PC-3 (cell line): ENCODE measurements at regions not wholly inside any gene's neighbourhood (a gene's known extent, or its start where the extent isn't known, plus 50 kb on each side); places are given as distances from the start of the nearest gene placed in this dataset.

Experiments used
- ATAC-seq: fragments of 200-7000 bp; cut with Tn5 transposase; 2 replicates; pipeline ENCODE4 v1.9.1; 2020; ENCODE audit warnings: mild to moderate bottlenecking, moderate library complexity
- BruUV-seq: library from RNA; stranded (reverse); fragments of 400-500 nt; replicated peaks from 2 replicates; lab custom pipeline; 2021; lab: Mats Ljungman, UMichigan
- CTCF ChIA-PET: fragments of 300-600 bp; sonication (Branson Sonifier 250); formaldehyde crosslinking; loops from one replicate; lab custom pipeline; 2022; ENCODE audit warnings: antibody characterized with exemption; lab: Charles Lee
- POLR2A ChIA-PET: fragments of 300-600 bp; sonication (Branson Sonifier 250); formaldehyde crosslinking; loops from one replicate; lab custom pipeline; 2022; ENCODE audit warnings: antibody characterized with exemption; ENCODE audit not compliant: unreplicated experiment; lab: Charles Lee
- DNase-seq: peaks from one replicate; pipeline ENCODE4 v3.0.0-alpha.2; 2015
- H2AFZ ChIP-seq: fragments of 300-600 bp; sonication (generic); 2 replicates; pipeline ENCODE4 v1.6.0; 2016; ENCODE audit warnings: antibody characterized with exemption, low read length
- H3F3A ChIP-seq: fragments of 300-600 bp; sonication (generic); one replicate; pipeline ENCODE4 v1.6.0; 2017; ENCODE audit warnings: antibody characterized with exemption, low read length, control low read depth, mild to moderate bottlenecking; ENCODE audit not compliant: unreplicated experiment
- H3K27ac ChIP-seq: fragments of 300-600 bp; sonication (generic); 2 replicates; pipeline ENCODE4 v1.5.1; 2016; ENCODE audit warnings: mild to moderate bottlenecking, low read length
- H3K27me3 ChIP-seq: fragments of 300-600 bp; sonication (generic); 2 replicates; pipeline ENCODE4 v1.6.1; 2016; ENCODE audit warnings: low read length, mixed read lengths
- H3K36me3 ChIP-seq: fragments of 300-600 bp; sonication (generic); 2 replicates; pipeline ENCODE4 v1.6.1; 2016; ENCODE audit warnings: low read depth, mixed run types, low read length, mixed read lengths
- H3K4me1 ChIP-seq: fragments of 300-600 bp; sonication (generic); 2 replicates; pipeline ENCODE4 v1.5.1; 2016; ENCODE audit warnings: low read length; ENCODE audit not compliant: insufficient read depth
- H3K4me2 ChIP-seq: fragments of 300-600 bp; sonication (generic); 2 replicates; pipeline ENCODE4 v1.6.0; 2016; ENCODE audit warnings: low read length
- H3K4me3 ChIP-seq: fragments of 300-600 bp; sonication (generic); 2 replicates; pipeline ENCODE4 v1.5.1; 2016; ENCODE audit warnings: mild to moderate bottlenecking, low read length, mixed read lengths
- H3K79me2 ChIP-seq: fragments of 300-600 bp; sonication (generic); 2 replicates; pipeline ENCODE4 v1.6.1; 2017; ENCODE audit warnings: low read length, mixed read lengths
- H3K9ac ChIP-seq: fragments of 300-600 bp; sonication (generic); 2 replicates; pipeline ENCODE4 v1.6.0; 2016; ENCODE audit warnings: mild to moderate bottlenecking, low read length
- H3K9me2 ChIP-seq: fragments of 300-600 bp; sonication (generic); replicated peaks from 2 replicates; pipeline ENCODE4 v1.6.1; 2016; ENCODE audit warnings: mixed run types, low read length, mixed read lengths
- H3K9me3 ChIP-seq: fragments of 300-600 bp; sonication (generic); 2 replicates; pipeline ENCODE4 v1.6.1; 2016; ENCODE audit warnings: low read length, mixed read lengths
- H4K20me1 ChIP-seq: fragments of 300-600 bp; sonication (generic); 2 replicates; pipeline ENCODE4 v1.6.1; 2016; ENCODE audit warnings: low read length, mixed read lengths
- EZH2 ChIP-seq: fragments of 300-600 bp; sonication (generic); IDR thresholded peaks from one replicate; pipeline ENCODE4 v1.6.1; 2017; ENCODE audit warnings: antibody characterized with exemption, mild to moderate bottlenecking, low read length; ENCODE audit not compliant: unreplicated experiment
- EZH2phosphoT487 ChIP-seq: fragments of 300-600 bp; sonication (generic); IDR thresholded peaks from 2 replicates; pipeline ENCODE4 v1.6.1; 2018; ENCODE audit warnings: mild to moderate bottlenecking, antibody characterized with exemption, low read length, borderline replicate concordance
- intact Hi-C: fragments of 100-400 bp; cut with micrococcal nuclease; formaldehyde crosslinking; loops from 2 replicates; pipeline ENCODE4 v1.9.0; 2023
- TF ChIP-seq, protein P1 (sequence below): fragments of 300-600 bp; sonication (generic); conservative IDR thresholded peaks from 2 replicates; pipeline ENCODE4 v1.5.1; 2017; ENCODE audit warnings: antibody characterized with exemption, low read depth, mild to moderate bottlenecking, low read length

DNA sequence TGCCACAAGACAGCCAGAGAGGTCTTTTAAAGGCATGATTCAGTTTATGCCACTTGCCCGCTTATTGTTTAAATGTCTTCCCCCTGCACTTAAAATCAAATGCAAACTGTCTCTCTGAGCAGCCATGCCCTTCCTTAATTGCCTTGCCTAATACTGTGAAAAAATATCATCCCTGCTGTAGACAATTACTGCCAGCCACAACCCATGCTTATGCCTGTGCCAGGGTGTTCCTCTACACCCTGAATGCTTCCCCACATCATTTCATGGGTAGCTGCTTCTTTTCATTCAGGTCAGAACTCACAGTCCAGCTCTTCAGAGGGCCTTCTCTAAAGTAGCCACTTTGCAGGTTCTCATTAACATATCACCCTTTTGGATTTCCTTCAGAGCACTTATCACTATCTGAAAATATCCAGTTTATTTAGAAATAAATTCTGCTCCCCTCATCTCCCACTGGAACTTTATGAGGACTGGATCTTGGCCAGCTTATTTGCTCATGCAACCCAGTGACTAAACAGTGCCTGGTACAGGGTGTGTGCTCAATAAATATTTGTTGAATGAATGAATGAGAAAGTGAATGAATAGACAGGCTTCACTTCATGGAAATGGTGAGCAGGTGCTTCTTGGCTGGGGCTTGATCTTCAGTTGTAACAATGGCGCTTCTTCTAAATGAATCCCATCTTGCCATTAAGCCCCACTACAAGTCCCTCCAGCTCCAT, 162.4 kb upstream of the MDFIC start:
- peak; percentile 90 for DNase-seq
- Histone ChIP-seq H4K20me1 (no peaks in the 10 kb centered on the region), H3K36me3 (no peaks in the 10 kb centered on the region), H3K9me3 (no peaks in the 10 kb centered on the region), H3K79me2 (no peaks in the 10 kb centered on the region), H3K4me2 (peak overlapping the region; percentile 70), H2AFZ (peak overlapping the region; percentile 65), H3K27me3 (no peaks in the 10 kb centered on the region), H3K9me2 (no peaks in the 10 kb centered on the region), H3F3A (no peaks in the 10 kb centered on the region), H3K4me3 (peak overlapping the region; percentile 31; the same call in 1 of the 2 replicates), H3K4me1 (peaks cover 29% of the 10 kb centered on the region), H3K9ac (peak overlapping the region; percentile 60), H3K27ac (peak overlapping the region; percentile 95)
- ChIA-PET POLR2A (interaction anchor here (0.5 kb wide), 1 partner anchor 333 kb away, joined by 3 read pairs; no protein-coding TSS in a partner anchor), CTCF (no interaction called here)
- no TSS peak for BruUV-seq
- intact Hi-C loops: loop anchor here (1.0 kb wide), 1 partner anchor 60 kb away; no protein-coding TSS in a partner anchor
- TF ChIP-seq, protein P1, sequence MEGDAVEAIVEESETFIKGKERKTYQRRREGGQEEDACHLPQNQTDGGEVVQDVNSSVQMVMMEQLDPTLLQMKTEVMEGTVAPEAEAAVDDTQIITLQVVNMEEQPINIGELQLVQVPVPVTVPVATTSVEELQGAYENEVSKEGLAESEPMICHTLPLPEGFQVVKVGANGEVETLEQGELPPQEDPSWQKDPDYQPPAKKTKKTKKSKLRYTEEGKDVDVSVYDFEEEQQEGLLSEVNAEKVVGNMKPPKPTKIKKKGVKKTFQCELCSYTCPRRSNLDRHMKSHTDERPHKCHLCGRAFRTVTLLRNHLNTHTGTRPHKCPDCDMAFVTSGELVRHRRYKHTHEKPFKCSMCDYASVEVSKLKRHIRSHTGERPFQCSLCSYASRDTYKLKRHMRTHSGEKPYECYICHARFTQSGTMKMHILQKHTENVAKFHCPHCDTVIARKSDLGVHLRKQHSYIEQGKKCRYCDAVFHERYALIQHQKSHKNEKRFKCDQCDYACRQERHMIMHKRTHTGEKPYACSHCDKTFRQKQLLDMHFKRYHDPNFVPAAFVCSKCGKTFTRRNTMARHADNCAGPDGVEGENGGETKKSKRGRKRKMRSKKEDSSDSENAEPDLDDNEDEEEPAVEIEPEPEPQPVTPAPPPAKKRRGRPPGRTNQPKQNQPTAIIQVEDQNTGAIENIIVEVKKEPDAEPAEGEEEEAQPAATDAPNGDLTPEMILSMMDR: no peak
- TF ChIP-seq EZH2 (no peak), EZH2phosphoT487 (no peak)
- peak; percentile 82 for ATAC-seq

DNA sequence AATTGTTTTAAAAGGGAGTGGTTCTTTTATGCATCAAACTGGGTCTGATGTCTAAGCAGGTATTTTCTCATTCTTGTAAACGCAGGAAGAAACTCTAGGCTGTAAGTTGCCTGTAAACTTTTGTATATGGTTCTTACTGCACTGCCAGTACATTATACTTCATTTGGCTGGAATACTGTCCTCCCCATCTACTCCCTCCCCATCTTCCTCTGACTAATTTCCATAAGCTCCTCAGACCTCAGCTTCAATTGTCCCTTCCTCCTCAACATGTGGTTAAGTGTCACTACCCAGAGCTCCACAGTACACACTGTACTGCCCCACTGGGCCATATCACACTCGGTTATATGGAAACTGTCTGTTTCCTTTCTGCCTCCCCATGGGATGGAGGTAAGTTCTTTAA, 161.4 kb upstream of the MDFIC start:
- DNase-seq (peak; percentile 45), ATAC-seq (peak; percentile 60)
- Histone ChIP-seq H3K9ac (peak overlapping the region; percentile 39), H3K4me3 (no peak overlapping the region; the same call in 1 of the 2 replicates), H4K20me1 (no peaks in the 10 kb centered on the region), H3K9me2 (no peaks in the 10 kb centered on the region), H3K27ac (peak overlapping the region; percentile 95), H3K79me2 (no peaks in the 10 kb centered on the region), H3K27me3 (no peaks in the 10 kb centered on the region), H3K4me2 (peak overlapping the region; percentile 70), H2AFZ (peak overlapping the region; percentile 65), H3K36me3 (no peaks in the 10 kb centered on the region), H3K9me3 (no peaks in the 10 kb centered on the region), H3K4me1 (peaks cover 29% of the 10 kb centered on the region), H3F3A (no peaks in the 10 kb centered on the region)
- POLR2A ChIA-PET: no interaction called here
- BruUV-seq: no TSS peak
- CTCF ChIA-PET: no interaction called here
- TF ChIP-seq, protein P1: no peak
- no peak for TF ChIP-seq EZH2
- no peak for TF ChIP-seq EZH2phosphoT487
- intact Hi-C loops: no loop called here

DNA sequence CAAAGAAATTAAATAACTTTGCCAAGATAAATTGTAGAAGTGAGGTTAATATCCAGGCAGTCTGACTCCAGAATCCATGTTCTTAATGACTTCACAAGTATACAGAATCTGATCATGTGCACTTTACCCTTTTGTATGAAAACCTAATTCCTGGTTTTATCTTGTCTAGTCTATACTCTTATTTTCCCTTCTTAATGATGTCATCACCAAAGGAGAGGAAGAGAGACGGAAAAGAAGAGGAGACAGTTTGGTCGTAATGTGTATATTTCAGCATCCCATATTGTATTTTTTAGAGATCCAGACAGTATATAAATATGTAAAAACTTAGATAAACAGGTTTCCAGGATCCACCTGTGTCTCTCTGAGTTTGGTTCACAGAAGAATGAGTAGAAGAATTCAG, 159.9 kb upstream of the MDFIC start:
- H4K20me1 ChIP-seq: no peaks in the 10 kb centered on the region
- H3F3A ChIP-seq: no peaks in the 10 kb centered on the region
- no peaks in the 10 kb centered on the region for H3K9me3 ChIP-seq
- H3K4me3 ChIP-seq: no peak overlapping the region
- no peaks in the 10 kb centered on the region for H3K9me2 ChIP-seq
- peaks cover 29% of the 10 kb centered on the region for H3K4me1 ChIP-seq
- ATAC-seq: no peak
- TF ChIP-seq, protein P1: no peak
- TF ChIP-seq EZH2: no peak
- no peak for TF ChIP-seq EZH2phosphoT487
- no peaks in the 10 kb centered on the region for H3K27me3 ChIP-seq
- no TSS peak for BruUV-seq
- intact Hi-C loops: no loop called here
- H3K27ac ChIP-seq: no peak overlapping the region
- DNase-seq: no peak
- ChIA-PET POLR2A (no interaction called here), CTCF (no interaction called here)
- no peak overlapping the region for H2AFZ ChIP-seq
- H3K79me2 ChIP-seq: no peaks in the 10 kb centered on the region
- H3K9ac ChIP-seq: no peak overlapping the region
- no peaks in the 10 kb centered on the region for H3K36me3 ChIP-seq
- H3K4me2 ChIP-seq: no peak overlapping the region
